Ovary (tissue), 7 donors: ENCODE measurements at regions not wholly inside any gene's neighbourhood (a gene's known extent, or its start where the extent isn't known, plus 50 kb on each side); places are given as distances from the start of the nearest gene placed in this dataset.
A peak's percentile ranks its signal among the peaks of the same experiment; 100 is the strongest.
"Not testable (repeated sequence)": the region's sequence is repeated elsewhere in the genome, so short reads cannot be mapped to it uniquely, and the experiment has no call there.

Experiments used
- DNase-seq, 5 donors: peaks; one replicate each; pipeline ENCODE4 v3.0.0-alpha.2; 2019 to 2020
- H3K27ac ChIP-seq, 2 donors: fragments of 200-600 bp; one replicate each; pipeline versions ENCODE4 v1.5.1 to v1.8.0; 2019 to 2022
- H3K27me3 ChIP-seq: fragments of 200-600 bp; one replicate; pipeline ENCODE4 v1.8.0; 2022
- H3K36me3 ChIP-seq: fragments of 200-600 bp; sonication (generic); one replicate; pipeline ENCODE4 v1.5.1; 2019
- H3K4me1 ChIP-seq: one replicate; pipeline ENCODE4 v1.8.1; 2013; ENCODE audit warnings: mild to moderate bottlenecking, moderate library complexity; ENCODE audit not compliant: insufficient read depth
- H3K4me3 ChIP-seq: fragments of 200-600 bp; sonication (generic); one replicate; pipeline ENCODE4 v1.5.1; 2017
- H3K9me3 ChIP-seq, 2 donors: fragments of 200-600 bp in 1 of 2; sonication (generic) in 1 of 2; one replicate each; pipeline versions ENCODE4 v1.5.1 to v1.8.1; 2013 to 2019; ENCODE audit warnings: mild to moderate bottlenecking in 1 of 2, moderate library complexity in 1 of 2
- EP300 ChIP-seq: sonication (generic); formaldehyde crosslinking; IDR thresholded peaks from one replicate; pipeline ENCODE4 v1.6.1; 2017; ENCODE audit warnings: antibody characterized with exemption
- POLR2A ChIP-seq: fragments of 450-650 bp; IDR thresholded peaks from one replicate; pipeline ENCODE4 v1.6.1; 2017; ENCODE audit warnings: antibody characterized with exemption, mild to moderate bottlenecking, moderate library complexity
- WGBS, 3 donors: extraction: QIAGEN DNeasy Blood & Tissue Kit in 1 of 3; methylation state at CpG; one replicate each; pipeline versions ENCODE4 v1.1.5 to v1.1.7; 2013 to 2017; 5-methylcytosine and 5-hydroxymethylcytosine counted together
- intact Hi-C, 4 donors: fragments of 100-400 bp; cut with DNase I; formaldehyde crosslinking; loops; one replicate each; pipeline versions ENCODE4 v1.11.0 to v1.15.1; 2022 to 2023
- TF ChIP-seq, protein P1 (sequence below), 3 donors: fragments of 450-650 bp in 2 of 3; fragments of 200-600 bp in 1 of 3; IDR thresholded peaks; one replicate each; pipeline versions ENCODE4 v1.5.1 to v1.8.0; 2016 to 2022; ENCODE audit warnings: antibody characterized with exemption in 3 of 3, mild to moderate bottlenecking in 1 of 3
- donor health status: DM: no; HTN: no; CAD: no; lungs with moderate emphysema.
- donor health status: DM: no; HTN: no; CAD: no.
- donor health status: Bipolar disorder and iron deficiency.
- donor health status: DM: no; HTN: no; CAD: no.
- donor health status: DM: yes; HTN: yes; CAD: no.

DNA sequence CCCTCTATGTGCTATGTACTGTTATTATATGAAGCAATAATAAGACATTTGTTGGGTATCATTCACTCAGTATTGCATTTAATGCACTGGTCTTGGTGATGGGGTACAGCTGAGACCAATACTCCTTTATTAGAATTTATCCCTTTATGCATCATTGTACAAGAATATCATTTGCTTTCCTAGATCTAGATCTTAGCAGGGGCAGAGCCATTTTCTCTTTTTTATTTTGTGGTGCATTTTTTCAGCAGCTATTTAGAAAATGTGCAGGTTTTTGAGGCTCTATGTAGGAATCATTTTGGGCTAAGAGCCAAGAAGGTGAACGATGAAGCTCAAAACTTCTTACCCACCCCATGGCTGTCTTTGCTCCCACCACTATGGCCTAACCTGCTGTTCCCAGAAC, 114.2 kb downstream of the OR2B2 start:
- no peaks in the 10 kb centered on the region for H3K36me3 ChIP-seq
- TF ChIP-seq EP300 (no peak), POLR2A (no peak)
- 52 to 71% (median 61%) methylated on average over 1 of the region's 1 CpG for WGBS, 3 donors
- H3K27ac ChIP-seq: no peak overlapping the region
- DNase-seq: no peak
- H3K4me3 ChIP-seq: no peak overlapping the region
- no peaks in the 10 kb centered on the region for H3K4me1 ChIP-seq
- no peaks in the 10 kb centered on the region for H3K9me3 ChIP-seq
- intact Hi-C loops: loop anchor here in 1 of 4 donors (5.0 kb wide), 1 partner anchor 611 kb away; no protein-coding TSS in a partner anchor
- no peaks in the 10 kb centered on the region for H3K27me3 ChIP-seq

DNA sequence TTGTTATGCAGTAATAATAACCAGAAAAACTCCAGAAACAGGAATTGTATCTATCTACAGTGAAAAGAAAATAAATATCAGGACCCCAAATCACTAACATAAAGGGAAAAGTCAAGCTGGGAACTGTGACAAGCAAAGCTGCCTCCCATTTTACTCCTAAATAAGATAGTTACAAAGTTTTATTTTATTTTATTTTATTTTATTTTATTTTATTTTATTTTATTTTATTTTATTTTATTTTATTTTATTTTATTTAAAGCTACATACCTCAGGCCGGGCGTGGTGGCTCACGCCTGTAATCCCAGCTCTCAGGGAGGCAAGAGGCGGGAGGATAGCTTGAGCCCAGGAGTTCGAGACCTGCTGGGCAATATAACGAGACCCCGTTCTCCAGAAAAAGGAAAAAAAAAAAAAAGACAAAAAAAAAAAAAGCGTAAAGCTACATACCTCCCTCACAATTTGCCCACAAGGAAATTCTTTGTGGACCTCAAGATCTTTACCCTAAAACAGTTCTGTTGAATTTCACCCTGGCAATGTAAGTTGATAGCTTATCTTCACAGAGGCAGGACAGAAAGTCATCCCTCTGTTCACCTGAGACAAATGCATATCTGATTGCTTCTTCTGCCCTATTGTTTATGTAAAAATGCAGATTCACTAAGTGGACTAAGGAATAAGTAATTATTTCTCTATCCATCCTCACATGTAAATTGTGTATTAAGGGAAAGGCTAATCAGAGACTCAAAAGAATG, 115.3 kb downstream of the OR2B2 start:
- H3K4me3 ChIP-seq, H3K9me3 ChIP-seq, H3K36me3 ChIP-seq, H3K27me3 ChIP-seq, H3K27ac ChIP-seq, DNase-seq, H3K4me1 ChIP-seq: not testable (repeated sequence)
- 85 to 90% (median 87%) methylated on average over 8 of the region's 8 CpGs for WGBS, 3 donors
- intact Hi-C loops: loop anchor here in 1 of 4 donors (5.0 kb wide), 1 partner anchor 610 kb away; no protein-coding TSS in a partner anchor

DNA sequence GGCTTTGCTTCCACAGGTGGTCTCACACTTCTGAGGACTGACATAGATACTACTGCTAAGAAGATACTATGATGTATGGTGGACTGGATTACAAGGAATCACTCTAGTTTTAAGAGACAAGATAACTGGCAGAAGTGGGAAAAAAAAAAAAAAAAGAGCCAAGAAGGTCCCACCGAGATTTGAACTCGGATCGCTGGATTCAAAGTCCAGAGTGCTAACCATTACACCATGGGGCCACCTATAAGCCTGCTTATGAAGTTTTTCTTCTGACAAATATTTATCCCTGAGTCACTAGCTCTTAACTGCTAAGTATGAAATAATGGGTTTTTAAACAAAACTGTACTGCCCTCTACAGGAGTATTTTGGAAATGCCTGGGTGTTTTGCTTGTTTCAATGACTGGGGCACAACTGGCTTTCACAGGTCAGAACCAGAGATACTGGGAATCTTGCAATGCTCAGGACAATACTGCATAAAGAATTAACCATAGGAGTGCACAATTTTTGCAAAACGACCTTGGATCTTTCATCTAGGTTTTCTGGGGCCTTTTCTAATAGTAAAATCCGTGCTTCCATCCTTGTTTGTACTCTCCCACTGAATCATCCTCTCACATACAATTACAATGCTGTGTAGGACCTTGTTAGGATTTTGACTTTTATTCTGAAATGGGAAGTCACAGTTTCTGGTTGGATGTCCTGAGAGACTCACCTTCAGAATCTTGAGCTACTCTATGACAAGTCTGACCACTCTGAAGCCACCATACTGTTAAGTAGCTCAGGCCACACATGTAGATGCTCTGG, 116.3 kb downstream of the OR2B2 start:
- no peak overlapping the region for H3K27ac ChIP-seq
- WGBS, 3 donors: 5 to 7% (median 6%) methylated on average over 5 of the region's 5 CpGs
- no peaks in the 10 kb centered on the region for H3K4me1 ChIP-seq
- H3K9me3 ChIP-seq: no peaks in the 10 kb centered on the region
- H3K4me3 ChIP-seq: no peak overlapping the region
- H3K36me3 ChIP-seq: no peaks in the 10 kb centered on the region
- intact Hi-C loops: loop anchor here in 1 of 4 donors (5.0 kb wide), 1 partner anchor 609 kb away; no protein-coding TSS in a partner anchor
- H3K27me3 ChIP-seq: no peaks in the 10 kb centered on the region
- TF ChIP-seq, protein P1, sequence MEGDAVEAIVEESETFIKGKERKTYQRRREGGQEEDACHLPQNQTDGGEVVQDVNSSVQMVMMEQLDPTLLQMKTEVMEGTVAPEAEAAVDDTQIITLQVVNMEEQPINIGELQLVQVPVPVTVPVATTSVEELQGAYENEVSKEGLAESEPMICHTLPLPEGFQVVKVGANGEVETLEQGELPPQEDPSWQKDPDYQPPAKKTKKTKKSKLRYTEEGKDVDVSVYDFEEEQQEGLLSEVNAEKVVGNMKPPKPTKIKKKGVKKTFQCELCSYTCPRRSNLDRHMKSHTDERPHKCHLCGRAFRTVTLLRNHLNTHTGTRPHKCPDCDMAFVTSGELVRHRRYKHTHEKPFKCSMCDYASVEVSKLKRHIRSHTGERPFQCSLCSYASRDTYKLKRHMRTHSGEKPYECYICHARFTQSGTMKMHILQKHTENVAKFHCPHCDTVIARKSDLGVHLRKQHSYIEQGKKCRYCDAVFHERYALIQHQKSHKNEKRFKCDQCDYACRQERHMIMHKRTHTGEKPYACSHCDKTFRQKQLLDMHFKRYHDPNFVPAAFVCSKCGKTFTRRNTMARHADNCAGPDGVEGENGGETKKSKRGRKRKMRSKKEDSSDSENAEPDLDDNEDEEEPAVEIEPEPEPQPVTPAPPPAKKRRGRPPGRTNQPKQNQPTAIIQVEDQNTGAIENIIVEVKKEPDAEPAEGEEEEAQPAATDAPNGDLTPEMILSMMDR (IDR thresholded peaks at IDR 0.05): peak; percentile 30 to 68 (median 64)
- TF ChIP-seq POLR2A: no peak
- peak in 2 of 5 donors; percentile 37 to 51 for DNase-seq

DNA sequence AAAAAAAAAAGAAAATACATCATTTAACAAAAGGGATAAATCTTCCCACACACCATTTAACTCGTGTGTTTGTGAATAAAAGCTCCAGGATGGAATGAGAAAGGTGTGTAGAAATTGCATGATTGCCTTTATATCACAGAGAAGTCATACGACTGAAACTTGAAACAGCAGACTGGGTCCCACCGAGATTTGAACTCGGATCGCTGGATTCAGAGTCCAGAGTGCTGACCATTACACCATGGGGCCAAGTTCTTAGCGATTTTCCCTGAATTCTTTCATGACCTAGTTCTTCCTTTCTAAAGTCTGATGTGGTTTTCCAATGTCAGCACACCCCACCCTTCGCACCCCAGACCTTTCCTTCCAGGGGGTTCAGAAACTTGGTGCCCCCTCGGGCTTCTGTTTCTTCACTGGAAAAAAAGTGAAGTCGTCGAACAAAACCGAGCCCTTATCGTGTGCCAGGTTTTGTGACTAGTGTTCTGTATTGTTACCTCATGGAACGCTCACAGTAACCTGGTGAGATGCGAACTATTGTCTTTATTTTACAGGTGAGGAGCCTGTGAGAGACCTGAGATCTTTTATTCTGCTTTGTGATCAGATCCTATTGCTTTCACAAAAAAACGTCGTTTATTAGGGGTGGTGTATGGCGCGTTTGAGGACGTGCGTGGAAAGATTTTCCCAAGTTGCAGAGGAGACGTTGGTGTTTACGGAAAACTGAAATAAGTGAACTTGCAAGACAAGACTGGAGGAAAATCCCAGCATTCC, 120.8 kb downstream of the OR2B2 start:
- DNase-seq: peak; percentile 68 to 83 (median 72)
- H3K4me3 ChIP-seq: peak overlapping the region; percentile 53
- no peaks in the 10 kb centered on the region for H3K9me3 ChIP-seq
- intact Hi-C loops: no loop called here
- TF ChIP-seq, protein P1 (IDR thresholded peaks at IDR 0.05): no peak
- no peak for TF ChIP-seq POLR2A
- TF ChIP-seq EP300: no peak
- no peaks in the 10 kb centered on the region for H3K27me3 ChIP-seq
- H3K36me3 ChIP-seq: no peaks in the 10 kb centered on the region
- no peaks in the 10 kb centered on the region for H3K4me1 ChIP-seq
- peak overlapping the region; percentile 57 to 77 for H3K27ac ChIP-seq
- WGBS, 3 donors: 1 to 3% (median 1%) methylated on average over 22 of the region's 22 CpGs

DNA sequence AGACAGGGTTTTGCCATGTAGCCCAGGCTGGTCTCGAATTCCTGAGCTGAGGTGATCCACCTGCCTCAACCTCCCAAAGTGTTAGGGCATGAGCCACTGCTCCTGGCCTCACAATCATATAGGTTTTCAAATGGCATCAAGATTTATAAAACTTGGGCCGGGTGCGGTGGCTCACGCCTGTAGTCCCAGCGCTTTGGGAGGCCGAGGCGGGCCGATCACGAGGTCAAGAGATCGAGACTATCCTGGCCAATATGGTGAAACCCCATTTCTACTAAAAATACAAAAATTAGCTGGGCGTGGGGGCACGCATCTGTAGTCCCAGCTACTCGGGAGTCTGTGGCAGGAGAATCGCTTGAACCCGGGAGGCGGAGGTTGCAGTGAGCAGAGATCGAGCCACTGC, 123.8 kb downstream of the OR2B2 start:
- intact Hi-C loops: not testable (repeated sequence)

More for the DNA sequence above, 123.8 kb downstream of the OR2B2 start:
- H3K27me3 ChIP-seq, H3K36me3 ChIP-seq, H3K4me1 ChIP-seq, H3K9me3 ChIP-seq, H3K4me3 ChIP-seq, DNase-seq, H3K27ac ChIP-seq: not testable (repeated sequence)
- 92 to 94% (median 93%) methylated on average over 17 of the region's 17 CpGs for WGBS, 3 donors
